ENCODE measurements at regions not wholly inside any gene's neighbourhood (a gene's known extent, or its start where the extent isn't known, plus 50 kb on each side); places are given as distances from the start of the nearest gene placed in this dataset.

GRCh38 chr22:47396105-47396504 lies 633.7 kb downstream of the TBC1D22A start:
- DNase-seq = no peak

GRCh38 chr22:47395481-47395880 lies 633.0 kb downstream of the TBC1D22A start:
- no peak for DNase-seq

- DNase-seq = no peak
Measured at GRCh38 chr22:47394504-47395440, 632.3 kb downstream of the TBC1D22A start.

GRCh38 chr22:47393191-47393590 lies 630.7 kb downstream of the TBC1D22A start:
- DNase-seq = no peak

- no peak for DNase-seq
Measured at GRCh38 chr22:47392729-47393128, 630.3 kb downstream of the TBC1D22A start.

GRCh38 chr22:47392054-47392347 lies 629.6 kb downstream of the TBC1D22A start:
- DNase-seq = no peak

- DNase-seq = no peak
Measured at GRCh38 chr22:47391169-47392053, 629.0 kb downstream of the TBC1D22A start.

- no peak for DNase-seq
Measured at GRCh38 chr22:47390026-47390970, 627.8 kb downstream of the TBC1D22A start.

GRCh38 chr22:47389201-47389600 lies 626.8 kb downstream of the TBC1D22A start:
- DNase-seq = no peak

GRCh38 chr22:47388778-47389177 lies 626.3 kb downstream of the TBC1D22A start:
- no peak for DNase-seq

GRCh38 chr22:47388331-47388730 lies 625.9 kb downstream of the TBC1D22A start:
- no peak for DNase-seq

- no peak for DNase-seq
Measured at GRCh38 chr22:47386812-47387510, 624.5 kb downstream of the TBC1D22A start.

GRCh38 chr22:47384977-47385376 lies 622.5 kb downstream of the TBC1D22A start:
- DNase-seq = no peak

- DNase-seq = no peak
Measured at GRCh38 chr22:47382164-47382890, 619.9 kb downstream of the TBC1D22A start.

- DNase-seq = no peak
Measured at GRCh38 chr22:47381240-47381639, 618.8 kb downstream of the TBC1D22A start.

- no peak for DNase-seq
Measured at GRCh38 chr22:47380692-47381091, 618.2 kb downstream of the TBC1D22A start.

GRCh38 chr22:47379037-47379436 lies 616.6 kb downstream of the TBC1D22A start:
- no peak for DNase-seq

- DNase-seq = no peak
Measured at GRCh38 chr22:47377926-47378560, 615.6 kb downstream of the TBC1D22A start.

- DNase-seq = no peak
Measured at GRCh38 chr22:47376901-47377505, 614.6 kb downstream of the TBC1D22A start.

GRCh38 chr22:47376322-47376700 lies 613.9 kb downstream of the TBC1D22A start:
- DNase-seq = no peak
